ENCODE measurements at regions not wholly inside any gene's neighbourhood (a gene's known extent, or its start where the extent isn't known, plus 50 kb on each side); places are given as distances from the start of the nearest gene placed in this dataset.

DNA sequence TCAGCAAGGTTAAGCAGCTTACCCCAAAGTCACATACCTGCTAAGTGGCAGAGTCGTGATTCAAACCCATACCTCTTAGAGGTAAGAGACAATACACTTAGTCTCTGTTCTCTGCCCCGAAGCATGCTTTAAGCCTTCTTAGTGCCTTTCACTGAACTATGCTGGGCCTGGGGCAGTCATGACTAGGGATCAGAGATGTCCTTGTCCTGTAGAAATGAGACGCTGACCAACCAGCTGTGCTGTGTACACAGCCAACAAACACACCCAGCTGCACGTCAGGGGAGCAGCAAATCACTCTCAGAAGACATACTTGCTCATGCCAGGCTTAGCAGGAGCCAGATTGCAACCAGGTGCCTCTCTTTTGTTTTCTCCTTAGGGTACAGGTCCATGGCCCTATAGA, 255.7 kb downstream of the BUD13 start:
- Histone ChIP-seq H3K36me3 (ENCODE audit: control insufficient read depth in 2 of 2, insufficient read depth in 2 of 2, low read length in 1 of 2) (no peaks in the 10 kb centered on the region), H3K9me3 (ENCODE audit: control insufficient read depth in 2 of 2, insufficient read depth in 1 of 2, low read length in 1 of 2) (no peaks in the 10 kb centered on the region), H3K4me1 (ENCODE audit: control insufficient read depth in 2 of 2, insufficient read depth in 2 of 2, low read length in 2 of 2) (no peaks in the 10 kb centered on the region), H3K27ac (ENCODE audit: low read depth in 1 of 2, low read length in 1 of 2) (no peak overlapping the region), H3K27me3 (ENCODE audit: control insufficient read depth in 2 of 2, insufficient read depth in 1 of 2, low read length in 1 of 2) (no peaks in the 10 kb centered on the region), H3K4me3 (ENCODE audit: low read length in 2 of 2) (no peak overlapping the region)
- 84% methylated on average over 4 of the region's 4 CpGs for WGBS
- DNase-seq (ENCODE audit: low read depth in 6 of 9, low spot score in 9 of 9), result no peak

DNA sequence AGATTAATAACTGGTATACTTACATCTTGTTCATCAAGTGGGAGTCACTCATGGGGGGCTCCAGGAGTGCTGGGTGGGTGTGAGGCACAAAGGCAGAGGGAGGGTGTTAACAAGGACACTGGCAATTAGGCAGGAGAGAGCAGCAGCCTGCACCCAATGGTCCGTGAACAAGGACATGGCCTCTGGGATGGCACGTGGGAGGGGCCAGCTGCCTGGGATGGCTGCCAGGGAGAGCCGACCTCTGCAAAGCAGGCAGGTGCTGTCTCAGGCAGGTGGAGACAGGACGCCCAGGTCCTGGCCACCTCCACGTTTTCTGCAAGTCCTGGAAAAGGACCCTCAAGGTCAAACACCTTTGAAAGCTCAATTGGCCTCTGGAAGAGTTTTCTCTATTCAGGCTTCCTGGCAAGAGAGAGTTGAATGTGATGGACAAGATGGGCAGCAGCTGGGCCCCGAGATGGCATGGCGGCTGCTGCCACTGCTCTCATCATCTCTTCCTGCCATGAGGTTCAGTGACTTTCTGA, 257.1 kb downstream of the BUD13 start:
- DNase-seq (ENCODE audit: low read depth in 6 of 9, low spot score in 9 of 9), result no peak
- Histone ChIP-seq H3K36me3 (ENCODE audit: control insufficient read depth in 2 of 2, insufficient read depth in 2 of 2, low read length in 1 of 2) (no peaks in the 10 kb centered on the region), H3K27ac (ENCODE audit: low read depth in 1 of 2, low read length in 1 of 2) (no peak overlapping the region), H3K4me3 (ENCODE audit: low read length in 2 of 2) (no peak overlapping the region), H3K27me3 (ENCODE audit: control insufficient read depth in 2 of 2, insufficient read depth in 1 of 2, low read length in 1 of 2) (no peaks in the 10 kb centered on the region), H3K4me1 (ENCODE audit: control insufficient read depth in 2 of 2, insufficient read depth in 2 of 2, low read length in 2 of 2) (no peaks in the 10 kb centered on the region), H3K9me3 (ENCODE audit: control insufficient read depth in 2 of 2, insufficient read depth in 1 of 2, low read length in 1 of 2) (no peaks in the 10 kb centered on the region)
- 87% methylated on average over 7 of the region's 7 CpGs for WGBS

DNA sequence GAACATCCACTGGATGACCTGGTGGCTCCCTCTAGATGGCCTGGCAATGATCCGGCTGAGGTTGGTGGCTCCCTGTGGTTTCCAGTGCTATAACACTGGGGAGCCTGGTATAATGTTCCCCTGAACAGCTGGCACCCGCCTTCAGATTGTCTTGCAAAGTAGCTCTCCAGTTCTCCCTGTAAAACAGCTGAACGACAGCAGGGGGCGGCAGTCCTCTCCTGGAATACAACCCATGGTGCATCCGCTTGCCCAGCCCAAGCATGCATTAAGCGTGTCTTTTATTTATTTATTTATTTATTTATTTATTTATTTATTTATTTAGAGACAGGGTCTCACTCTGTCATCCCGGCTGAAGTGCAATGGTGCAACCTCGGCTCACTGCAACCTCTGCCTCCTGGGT, 258.9 kb downstream of the BUD13 start:
- peak in 4 of 9 donors; percentile 1 to 11 (median 9) for DNase-seq (ENCODE audit: low read depth in 6 of 9, low spot score in 9 of 9)
- Histone ChIP-seq H3K36me3 (ENCODE audit: control insufficient read depth in 2 of 2, insufficient read depth in 2 of 2, low read length in 1 of 2) (no peaks in the 10 kb centered on the region), H3K27ac (ENCODE audit: low read depth in 1 of 2, low read length in 1 of 2) (no peak overlapping the region), H3K4me1 (ENCODE audit: control insufficient read depth in 2 of 2, insufficient read depth in 2 of 2, low read length in 2 of 2) (no peaks in the 10 kb centered on the region), H3K9me3 (ENCODE audit: control insufficient read depth in 2 of 2, insufficient read depth in 1 of 2, low read length in 1 of 2) (no peaks in the 10 kb centered on the region), H3K27me3 (ENCODE audit: control insufficient read depth in 2 of 2, insufficient read depth in 1 of 2, low read length in 1 of 2) (no peaks in the 10 kb centered on the region), H3K4me3 (ENCODE audit: low read length in 2 of 2) (no peak overlapping the region)
- WGBS, result 52% methylated on average over 8 of the region's 8 CpGs

DNA sequence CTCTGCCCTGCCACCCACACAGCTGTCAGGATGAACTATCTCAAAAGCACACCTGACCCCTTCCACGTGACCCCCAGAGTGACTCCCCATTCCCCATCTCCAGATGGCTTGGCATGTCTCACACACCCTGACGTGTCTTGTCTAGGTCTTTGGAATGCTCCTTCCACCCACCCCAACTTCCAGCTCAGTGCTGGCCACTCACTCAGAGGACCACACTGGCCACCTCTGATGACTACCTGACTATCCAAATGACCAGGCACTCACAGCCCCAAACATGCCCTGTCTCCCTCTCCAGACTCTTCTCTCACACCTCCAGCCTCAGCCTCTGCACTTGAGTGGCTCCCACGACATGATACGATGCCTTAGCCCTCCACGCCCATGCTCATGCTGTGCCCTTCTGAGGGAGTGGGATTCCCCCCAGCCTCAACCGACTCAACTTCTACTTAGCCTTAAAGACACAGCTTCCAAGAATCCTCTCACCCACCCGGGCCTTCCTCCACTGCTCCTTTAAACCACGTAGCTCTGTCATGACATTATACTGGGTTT, 259.4 kb downstream of the BUD13 start:
- no peaks in the 10 kb centered on the region for H3K36me3 ChIP-seq (ENCODE audit: control insufficient read depth in 2 of 2, insufficient read depth in 2 of 2, low read length in 1 of 2)
- no peaks in the 10 kb centered on the region for H3K4me1 ChIP-seq (ENCODE audit: control insufficient read depth in 2 of 2, insufficient read depth in 2 of 2, low read length in 2 of 2)
- no peaks in the 10 kb centered on the region for H3K9me3 ChIP-seq (ENCODE audit: control insufficient read depth in 2 of 2, insufficient read depth in 1 of 2, low read length in 1 of 2)
- H3K4me3 ChIP-seq (ENCODE audit: low read length in 2 of 2), result no peak overlapping the region
- WGBS, result 56% methylated on average over 8 of the region's 8 CpGs
- no peaks in the 10 kb centered on the region for H3K27me3 ChIP-seq (ENCODE audit: control insufficient read depth in 2 of 2, insufficient read depth in 1 of 2, low read length in 1 of 2)
- H3K27ac ChIP-seq (ENCODE audit: low read depth in 1 of 2, low read length in 1 of 2), result no peak overlapping the region
- DNase-seq (ENCODE audit: low read depth in 6 of 9, low spot score in 9 of 9), result no peak

DNA sequence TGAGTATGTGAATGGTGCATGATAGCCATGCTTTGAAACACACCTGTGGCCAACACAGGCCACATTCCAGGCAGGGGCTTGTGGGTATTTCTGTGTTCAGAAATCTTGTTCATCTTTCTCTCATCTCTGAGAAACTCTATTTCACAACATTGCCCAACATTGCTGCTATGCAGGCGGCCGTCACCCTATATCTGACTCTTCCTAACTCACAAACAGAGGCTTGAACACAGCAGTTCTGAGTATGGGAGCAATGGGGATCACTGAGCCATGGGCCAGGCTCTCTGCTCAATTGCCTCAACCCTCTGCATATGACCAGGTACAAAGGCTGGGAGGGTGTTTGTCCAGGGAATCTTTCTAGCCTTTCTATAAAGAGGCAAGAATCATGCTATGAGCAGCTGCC, 259.9 kb downstream of the BUD13 start:
- 97% methylated on average over 2 of the region's 2 CpGs for WGBS
- no peak overlapping the region for H3K4me3 ChIP-seq (ENCODE audit: low read length in 2 of 2)
- H3K36me3 ChIP-seq (ENCODE audit: control insufficient read depth in 2 of 2, insufficient read depth in 2 of 2, low read length in 1 of 2), result no peaks in the 10 kb centered on the region
- no peak overlapping the region for H3K27ac ChIP-seq (ENCODE audit: low read depth in 1 of 2, low read length in 1 of 2)
- DNase-seq (ENCODE audit: low read depth in 6 of 9, low spot score in 9 of 9), result no peak
- no peaks in the 10 kb centered on the region for H3K4me1 ChIP-seq (ENCODE audit: control insufficient read depth in 2 of 2, insufficient read depth in 2 of 2, low read length in 2 of 2)
- no peaks in the 10 kb centered on the region for H3K27me3 ChIP-seq (ENCODE audit: control insufficient read depth in 2 of 2, insufficient read depth in 1 of 2, low read length in 1 of 2)
- no peaks in the 10 kb centered on the region for H3K9me3 ChIP-seq (ENCODE audit: control insufficient read depth in 2 of 2, insufficient read depth in 1 of 2, low read length in 1 of 2)

DNA sequence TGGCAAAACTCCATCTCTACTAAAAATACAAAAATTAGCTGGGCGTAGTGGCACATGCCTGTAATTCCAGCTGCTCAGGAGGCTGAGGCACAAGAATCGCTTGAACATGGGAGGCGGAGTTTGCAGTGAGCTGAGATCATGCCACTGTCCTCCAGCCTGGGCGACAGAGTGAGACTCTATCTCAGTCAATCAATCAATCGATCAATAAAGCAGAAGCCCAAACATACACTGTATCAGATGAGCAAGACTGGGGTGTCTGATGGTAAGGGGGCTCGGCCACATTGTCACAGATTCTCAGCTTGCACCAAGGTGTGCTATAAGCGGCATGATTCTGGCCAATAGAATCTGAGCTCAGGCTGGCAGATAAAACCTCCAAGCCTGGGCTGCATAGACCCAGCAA, 261.1 kb downstream of the BUD13 start:
- H3K4me1 ChIP-seq (ENCODE audit: control insufficient read depth in 2 of 2, insufficient read depth in 2 of 2, low read length in 2 of 2), result no peaks in the 10 kb centered on the region
- H3K36me3 ChIP-seq (ENCODE audit: control insufficient read depth in 2 of 2, insufficient read depth in 2 of 2, low read length in 1 of 2), result no peaks in the 10 kb centered on the region
- H3K9me3 ChIP-seq (ENCODE audit: control insufficient read depth in 2 of 2, insufficient read depth in 1 of 2, low read length in 1 of 2), result no peaks in the 10 kb centered on the region
- 92% methylated on average over 7 of the region's 7 CpGs for WGBS
- no peak overlapping the region for H3K27ac ChIP-seq (ENCODE audit: low read depth in 1 of 2, low read length in 1 of 2)
- no peaks in the 10 kb centered on the region for H3K27me3 ChIP-seq (ENCODE audit: control insufficient read depth in 2 of 2, insufficient read depth in 1 of 2, low read length in 1 of 2)
- H3K4me3 ChIP-seq (ENCODE audit: low read length in 2 of 2), result no peak overlapping the region
- DNase-seq (ENCODE audit: low read depth in 6 of 9, low spot score in 9 of 9), result no peak

DNA sequence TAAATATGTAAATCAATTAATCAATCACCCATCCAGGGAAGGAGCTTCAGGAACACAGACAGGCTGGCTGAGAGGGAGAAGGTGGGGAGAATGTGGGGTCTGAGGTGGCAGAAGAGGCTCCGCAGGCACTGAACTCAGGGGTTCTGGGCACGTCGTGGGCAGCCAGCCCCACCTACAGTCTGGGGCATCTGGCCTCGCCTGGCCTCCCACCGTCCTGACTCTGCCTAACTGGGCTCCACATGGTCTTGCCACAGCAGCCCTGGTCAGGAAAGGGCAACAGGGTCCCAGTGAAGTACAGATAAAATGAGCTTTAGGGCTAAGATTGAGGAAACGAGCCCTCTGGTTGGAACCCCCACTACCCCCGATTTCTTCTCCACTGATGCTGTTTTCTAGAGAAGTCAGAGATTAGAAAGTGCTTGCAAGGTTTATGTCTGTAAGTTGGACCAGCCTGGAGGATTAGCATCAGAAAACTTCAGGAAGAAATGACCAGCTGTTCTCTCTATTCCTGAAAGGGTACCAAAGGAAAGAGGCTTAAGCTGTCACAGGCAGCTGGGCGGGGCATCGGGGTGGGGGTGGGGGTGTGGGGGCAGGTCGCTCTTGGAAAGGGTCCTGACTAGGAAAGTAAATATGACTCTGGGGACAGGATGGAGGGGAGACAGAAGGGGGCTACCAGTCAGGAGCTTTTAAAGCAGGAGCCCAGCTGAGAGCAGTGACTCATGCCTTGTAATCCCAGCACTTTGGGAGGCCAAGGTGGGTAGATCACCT, 261.7 kb downstream of the BUD13 start:
- Histone ChIP-seq H3K36me3 (ENCODE audit: control insufficient read depth in 2 of 2, insufficient read depth in 2 of 2, low read length in 1 of 2) (no peaks in the 10 kb centered on the region), H3K4me3 (ENCODE audit: low read length in 2 of 2) (no peak overlapping the region), H3K27me3 (ENCODE audit: control insufficient read depth in 2 of 2, insufficient read depth in 1 of 2, low read length in 1 of 2) (no peaks in the 10 kb centered on the region), H3K9me3 (ENCODE audit: control insufficient read depth in 2 of 2, insufficient read depth in 1 of 2, low read length in 1 of 2) (no peaks in the 10 kb centered on the region), H3K4me1 (ENCODE audit: control insufficient read depth in 2 of 2, insufficient read depth in 2 of 2, low read length in 2 of 2) (no peaks in the 10 kb centered on the region), H3K27ac (ENCODE audit: low read depth in 1 of 2, low read length in 1 of 2) (no peak overlapping the region)
- 71% methylated on average over 10 of the region's 10 CpGs for WGBS
- DNase-seq (ENCODE audit: low read depth in 6 of 9, low spot score in 9 of 9), result no peak

DNA sequence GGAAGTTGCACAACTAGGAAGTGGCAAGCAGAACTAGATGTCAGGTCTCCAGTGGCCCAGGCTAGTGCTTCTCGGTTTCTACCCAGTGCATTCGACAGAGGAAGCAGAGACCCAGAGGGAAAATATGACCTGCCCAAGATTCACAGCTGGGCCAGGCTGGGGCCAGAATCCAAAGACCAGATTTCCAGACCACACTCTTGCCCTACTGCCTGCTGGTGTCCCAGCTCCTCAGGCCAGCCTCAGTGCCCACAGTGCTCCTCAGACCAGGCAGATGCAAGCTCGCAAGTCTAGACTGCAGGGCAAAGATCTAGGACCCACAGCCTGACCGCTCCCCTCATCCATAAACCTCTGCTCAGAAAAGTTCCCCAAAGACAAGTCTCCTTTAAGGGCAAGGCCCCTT, 262.6 kb downstream of the BUD13 start:
- Histone ChIP-seq H3K27me3 (ENCODE audit: control insufficient read depth in 2 of 2, insufficient read depth in 1 of 2, low read length in 1 of 2) (peaks cover 0 to 4% of the 10 kb centered on the region in 2 donors), H3K9me3 (ENCODE audit: control insufficient read depth in 2 of 2, insufficient read depth in 1 of 2, low read length in 1 of 2) (no peaks in the 10 kb centered on the region), H3K36me3 (ENCODE audit: control insufficient read depth in 2 of 2, insufficient read depth in 2 of 2, low read length in 1 of 2) (no peaks in the 10 kb centered on the region), H3K27ac (ENCODE audit: low read depth in 1 of 2, low read length in 1 of 2) (no peak overlapping the region), H3K4me1 (ENCODE audit: control insufficient read depth in 2 of 2, insufficient read depth in 2 of 2, low read length in 2 of 2) (no peaks in the 10 kb centered on the region), H3K4me3 (ENCODE audit: low read length in 2 of 2) (no peak overlapping the region)
- WGBS, result 72% methylated on average over 4 of the region's 4 CpGs
- no peak for DNase-seq (ENCODE audit: low read depth in 6 of 9, low spot score in 9 of 9)

DNA sequence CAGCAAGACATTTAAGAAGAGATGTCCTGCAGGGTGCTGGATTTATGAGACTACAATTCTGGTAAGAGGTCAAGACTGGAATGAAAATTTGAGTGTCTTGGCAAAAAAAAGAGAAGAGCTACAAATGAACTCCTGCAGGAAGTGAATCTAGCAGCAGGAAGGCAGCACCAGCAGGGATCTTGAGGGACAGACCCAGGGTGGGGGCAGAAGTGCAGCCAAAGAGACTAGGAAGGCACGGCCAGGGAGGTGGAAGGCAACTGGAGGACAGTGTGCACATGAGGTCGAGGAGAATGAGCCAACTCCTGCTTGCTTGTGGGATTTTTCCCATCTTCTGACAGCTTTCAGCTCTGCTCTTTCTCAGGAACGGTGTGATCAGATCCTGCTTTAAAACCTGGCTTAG, 263.2 kb downstream of the BUD13 start:
- no peak overlapping the region for H3K27ac ChIP-seq (ENCODE audit: low read depth in 1 of 2, low read length in 1 of 2)
- H3K4me3 ChIP-seq (ENCODE audit: low read length in 2 of 2), result no peak overlapping the region
- no peak for DNase-seq (ENCODE audit: low read depth in 6 of 9, low spot score in 9 of 9)
- H3K4me1 ChIP-seq (ENCODE audit: control insufficient read depth in 2 of 2, insufficient read depth in 2 of 2, low read length in 2 of 2), result no peaks in the 10 kb centered on the region
- H3K27me3 ChIP-seq (ENCODE audit: control insufficient read depth in 2 of 2, insufficient read depth in 1 of 2, low read length in 1 of 2), result peaks cover 0 to 10% of the 10 kb centered on the region in 2 donors
- WGBS, result 61% methylated on average over 3 of the region's 3 CpGs
- H3K36me3 ChIP-seq (ENCODE audit: control insufficient read depth in 2 of 2, insufficient read depth in 2 of 2, low read length in 1 of 2), result no peaks in the 10 kb centered on the region
- no peaks in the 10 kb centered on the region for H3K9me3 ChIP-seq (ENCODE audit: control insufficient read depth in 2 of 2, insufficient read depth in 1 of 2, low read length in 1 of 2)

All from thymus (tissue), 11 donors.